Astrocyte of the spinal cord (primary cell): ENCODE measurements at regions not wholly inside any gene's neighbourhood (a gene's known extent, or its start where the extent isn't known, plus 50 kb on each side); places are given as distances from the start of the nearest gene placed in this dataset.

Experiments
- DNase-seq: peaks from one replicate; pipeline ENCODE4 v3.0.0; 2011; ENCODE audit warnings: low read depth, low spot score
- H3K4me3 ChIP-seq: 2 replicates; pipeline ENCODE4 v1.5.1; 2011; ENCODE audit warnings: low read depth, mild to moderate bottlenecking, low read length, moderate library complexity
- CTCF ChIP-seq: IDR thresholded peaks from 2 replicates; pipeline ENCODE4 v1.5.1; 2012; ENCODE audit warnings: low read depth, mild to moderate bottlenecking, low read length, inconsistent platforms
- in situ Hi-C: cut with HindIII; loops from 2 replicates; pipeline ENCODE4 v1.10.0; 2017; ENCODE audit warnings: low sequenced_read_pairs

GRCh38 chr10:107492389-107492788, 327.9 kb upstream of the SORCS1 start:
- no peak overlapping the region for H3K4me3 ChIP-seq
- no peak for TF ChIP-seq CTCF
- in situ Hi-C loops = no loop called here
- no peak for DNase-seq

- in situ Hi-C loops = no loop called here
These were observed 325.9 kb upstream of the SORCS1 start for GRCh38 chr10:107490389-107490788.

GRCh38 chr10:107487284-107487683, 322.8 kb upstream of the SORCS1 start:
- no peak overlapping the region for H3K4me3 ChIP-seq
- in situ Hi-C loops = no loop called here
- TF ChIP-seq CTCF = no peak

More at GRCh38 chr10:107490389-107490788, 325.9 kb upstream of the SORCS1 start:
- H3K4me3 ChIP-seq = no peak overlapping the region
- TF ChIP-seq CTCF = no peak
- DNase-seq = no peak

GRCh38 chr10:107485019-107485418, 320.5 kb upstream of the SORCS1 start:
- TF ChIP-seq CTCF = no peak
- no peak for DNase-seq
- no peak overlapping the region for H3K4me3 ChIP-seq
- in situ Hi-C loops = no loop called here

More at GRCh38 chr10:107487284-107487683, 322.8 kb upstream of the SORCS1 start:
- no peak for DNase-seq

GRCh38 chr10:107481881-107482280, 317.4 kb upstream of the SORCS1 start:
- in situ Hi-C loops = no loop called here
- H3K4me3 ChIP-seq = no peak overlapping the region
- no peak for TF ChIP-seq CTCF
- DNase-seq = no peak

- in situ Hi-C loops = no loop called here
- TF ChIP-seq CTCF = no peak
- no peak for DNase-seq
- H3K4me3 ChIP-seq = no peak overlapping the region
These were observed 316.7 kb upstream of the SORCS1 start for GRCh38 chr10:107481224-107481623.

- in situ Hi-C loops = no loop called here
- no peak overlapping the region for H3K4me3 ChIP-seq
- no peak for DNase-seq
- TF ChIP-seq CTCF = no peak
These were observed 316.3 kb upstream of the SORCS1 start for GRCh38 chr10:107480781-107481180.
